Upper lobe of left lung (tissue), 4 donors: ENCODE measurements at regions not wholly inside any gene's neighbourhood (a gene's known extent, or its start where the extent isn't known, plus 50 kb on each side); places are given as distances from the start of the nearest gene placed in this dataset.

ENCODE experiments used
- CTCF ChIP-seq, 6 experiments: fragments of 450-650 bp in 4 of 6; fragments of 200-600 bp in 2 of 6; sonication (generic) in 2 of 6; IDR thresholded peaks; one replicate each; pipeline ENCODE4 v1.5.1; 2016 to 2019; ENCODE audit warnings: antibody characterized with exemption in 6 of 6
- POLR2A ChIP-seq, 4 donors: fragments of 450-650 bp; IDR thresholded peaks; one replicate each; pipeline ENCODE4 v1.5.1; 2016 to 2017; ENCODE audit warnings: antibody characterized with exemption in 4 of 4, mild to moderate bottlenecking in 2 of 4
- POLR2AphosphoS5 ChIP-seq, 2 donors: sonication (generic); formaldehyde crosslinking; IDR thresholded peaks; one replicate each; pipeline ENCODE4 v1.5.1; 2017; ENCODE audit warnings: antibody characterized with exemption in 2 of 2

DNA sequence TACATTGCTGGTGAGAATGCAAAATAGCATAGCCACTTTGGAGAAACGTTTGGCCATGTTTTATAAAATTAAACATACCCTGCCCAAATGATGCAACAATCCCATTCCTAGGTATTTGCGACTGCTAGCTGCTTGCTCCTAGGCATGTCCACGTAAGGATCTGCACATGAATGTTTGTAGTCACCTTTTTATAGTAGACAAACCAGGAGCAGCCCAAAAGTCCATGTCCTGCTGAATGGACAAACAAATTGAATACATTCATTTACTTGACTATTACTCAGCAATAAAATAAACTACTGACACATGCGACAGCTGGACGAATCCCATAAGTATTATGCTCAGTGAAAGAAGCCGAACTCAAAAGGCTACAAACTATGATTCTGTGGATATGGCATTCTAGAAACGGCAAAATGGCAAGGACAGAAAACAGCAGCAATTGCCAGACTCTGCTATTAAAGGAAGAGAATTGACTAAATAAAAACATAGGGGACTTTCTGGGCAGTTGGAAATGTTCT, 161.9 kb upstream of the GALNT2 start:
- TF ChIP-seq POLR2A (IDR thresholded peaks at IDR 0.05) (no peak), CTCF (IDR thresholded peaks at IDR 0.05) (no peak), POLR2AphosphoS5 (IDR thresholded peaks at IDR 0.05) (no peak)
